GM18858 (cell line): ENCODE measurements at regions not wholly inside any gene's neighbourhood (a gene's known extent, or its start where the extent isn't known, plus 50 kb on each side); places are given as distances from the start of the nearest gene placed in this dataset.

ENCODE experiments used
- ATAC-seq: cut with Tn5 transposase; IDR thresholded peaks from one replicate; pipeline ENCODE4 v1.9.1; 2021; ENCODE audit not compliant: unreplicated experiment

DNA sequence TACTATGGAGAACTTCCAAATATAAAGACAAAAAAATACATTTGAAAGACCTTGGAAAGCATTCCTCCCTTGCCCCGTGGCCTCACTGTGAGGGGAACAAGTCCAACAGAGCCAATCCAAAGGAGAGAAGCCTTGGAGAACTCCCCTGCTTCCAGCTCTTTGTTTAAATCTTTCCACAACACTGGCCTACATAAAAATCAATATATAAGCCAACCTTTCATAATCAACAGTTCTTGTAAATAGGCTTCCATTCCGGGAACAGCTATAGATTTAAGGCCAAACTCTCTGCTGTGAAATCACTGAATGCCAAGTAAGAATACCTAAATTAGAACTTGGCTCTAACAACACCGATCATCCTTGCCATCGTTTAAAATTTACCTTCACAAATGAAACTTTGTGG is 242.1 kb downstream of the HACE1 start:
- no peak for ATAC-seq

DNA sequence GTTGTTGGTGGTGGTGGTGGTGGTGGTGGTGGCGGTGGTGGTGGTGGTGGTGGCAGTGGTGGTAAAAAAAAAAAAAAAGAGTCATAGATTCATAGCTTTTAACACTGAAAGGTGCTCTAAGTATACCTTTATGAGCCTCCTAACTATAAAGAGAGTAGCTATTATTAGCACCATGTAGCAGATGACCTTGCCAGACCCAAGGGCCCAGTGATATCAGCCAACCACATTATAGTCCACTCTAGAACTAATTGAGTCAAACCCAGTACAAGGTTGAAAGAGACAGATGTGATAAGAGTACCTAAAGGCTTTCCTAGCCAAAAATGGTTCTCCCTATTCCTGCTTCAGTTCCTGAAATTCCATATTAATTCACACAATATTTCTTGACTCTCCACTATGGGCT is 245.3 kb downstream of the HACE1 start:
- ATAC-seq: no peak

DNA sequence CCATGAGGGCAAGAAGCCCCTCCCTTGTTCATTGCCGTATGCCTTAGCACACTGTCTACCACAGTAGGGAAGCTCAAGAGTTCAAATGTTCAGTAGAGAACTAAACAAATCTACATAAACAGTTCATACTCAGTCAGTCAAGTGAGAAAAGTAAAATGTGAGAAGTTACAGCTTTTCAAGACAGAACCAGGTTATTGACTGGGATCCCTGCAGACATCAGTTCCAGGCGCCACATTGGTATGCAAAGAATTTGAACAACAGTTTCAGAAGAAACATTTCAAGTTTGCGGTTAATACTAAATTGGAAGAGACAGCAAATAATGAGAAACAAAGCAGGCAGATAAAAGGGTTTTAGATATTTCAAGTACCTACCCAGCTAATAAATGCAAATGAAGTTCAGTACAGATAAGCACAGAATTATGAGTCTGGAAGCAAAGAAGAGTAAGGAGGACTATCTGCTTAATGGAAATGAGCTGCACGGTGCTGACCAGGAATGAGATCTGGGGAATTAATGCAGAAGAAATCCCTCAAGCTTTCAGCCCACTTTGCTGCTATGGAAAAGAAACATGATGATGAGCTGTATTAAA is 246.2 kb downstream of the HACE1 start:
- ATAC-seq: no peak

DNA sequence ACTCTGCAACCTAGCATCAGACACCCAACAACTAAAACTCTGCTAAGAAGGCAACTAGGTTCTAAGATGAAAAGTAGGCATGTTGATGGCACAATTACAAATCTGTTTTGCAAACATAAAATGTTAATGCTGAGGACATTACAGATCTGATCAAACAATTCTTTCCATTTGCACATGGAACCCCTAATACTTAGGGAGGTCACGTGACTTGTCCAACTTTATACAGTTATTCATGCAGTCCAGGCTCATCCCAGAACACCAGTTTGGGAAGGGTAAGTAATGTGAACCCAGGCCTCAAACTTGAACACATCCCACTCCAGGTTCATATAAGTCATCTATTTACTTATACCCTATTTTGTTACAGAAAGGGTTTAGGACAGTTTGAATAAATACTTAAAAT is 247.2 kb downstream of the HACE1 start:
- no peak for ATAC-seq

DNA sequence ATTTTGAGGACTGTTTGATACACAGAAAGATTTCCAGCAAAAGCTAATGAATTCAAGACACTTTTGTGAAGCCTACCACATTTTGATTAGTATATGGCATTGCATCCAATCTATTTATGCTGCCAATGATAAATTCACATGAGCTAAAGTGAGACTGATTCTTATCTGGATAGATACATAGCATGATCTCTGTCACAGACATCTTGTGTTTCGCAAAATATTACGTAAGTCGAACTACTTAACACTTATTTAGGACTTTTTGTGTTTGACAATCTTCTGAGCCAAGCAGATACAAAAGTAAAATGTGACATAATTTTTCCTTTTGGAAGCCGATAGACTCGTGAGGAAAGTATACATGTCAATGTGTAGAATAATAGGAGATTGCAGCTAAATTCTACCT is 251.6 kb downstream of the HACE1 start:
- ATAC-seq: no peak

DNA sequence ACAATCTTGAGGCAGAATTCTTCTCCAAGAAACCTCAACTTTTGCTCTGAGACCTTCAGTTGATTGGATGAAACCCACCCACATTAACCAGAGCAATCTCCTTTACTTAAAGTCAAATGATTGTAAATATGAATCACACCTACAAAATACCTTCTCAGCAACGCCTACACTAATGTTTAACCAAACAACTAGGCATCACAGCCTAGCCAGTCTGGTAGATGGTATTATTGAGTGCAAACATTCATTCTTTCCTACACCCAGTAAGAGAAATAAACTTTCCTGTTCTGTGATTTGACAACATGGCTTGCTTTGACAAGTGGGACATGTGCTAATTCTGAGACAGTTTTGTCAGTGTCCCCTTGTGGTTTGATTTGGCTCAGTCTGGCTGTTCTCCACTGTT is 252.2 kb downstream of the HACE1 start:
- no peak for ATAC-seq

DNA sequence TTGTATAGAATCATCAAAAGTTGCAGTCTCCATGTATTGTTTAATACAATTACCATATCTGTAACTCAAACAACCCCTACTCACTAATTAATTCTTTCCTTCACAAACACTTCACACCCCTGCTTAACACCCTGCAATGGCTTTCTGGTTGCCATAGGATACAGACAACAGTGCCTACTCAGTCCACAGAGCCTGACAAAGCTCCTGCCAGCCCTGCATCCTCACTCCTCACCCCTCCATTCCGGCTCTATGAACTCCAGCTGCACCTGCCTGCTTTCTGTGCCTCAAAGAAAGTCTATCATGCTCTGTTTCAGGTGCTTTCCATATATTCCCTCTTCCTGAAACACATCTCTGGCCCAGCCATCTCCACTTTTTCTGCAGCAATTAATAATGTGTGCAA is 253.4 kb downstream of the HACE1 start:
- no peak for ATAC-seq

DNA sequence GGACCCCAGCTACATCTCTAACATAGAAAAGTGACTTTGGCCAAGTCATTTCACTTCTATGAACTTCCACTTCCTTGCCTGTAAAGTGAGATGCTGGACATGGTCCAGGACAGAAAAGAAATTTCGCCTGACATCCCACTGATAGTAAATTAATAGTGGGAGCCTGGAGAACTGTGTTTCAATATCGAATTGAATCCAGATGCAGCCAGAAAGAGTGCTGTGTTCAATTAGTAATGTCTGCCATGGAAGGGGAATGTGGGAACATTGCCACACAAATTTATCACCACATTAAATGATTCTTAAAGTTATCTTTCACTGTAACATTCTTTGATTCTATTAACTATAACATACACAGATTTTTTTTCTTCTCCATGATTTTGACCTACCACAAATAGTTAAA is 255.0 kb downstream of the HACE1 start:
- no peak for ATAC-seq

DNA sequence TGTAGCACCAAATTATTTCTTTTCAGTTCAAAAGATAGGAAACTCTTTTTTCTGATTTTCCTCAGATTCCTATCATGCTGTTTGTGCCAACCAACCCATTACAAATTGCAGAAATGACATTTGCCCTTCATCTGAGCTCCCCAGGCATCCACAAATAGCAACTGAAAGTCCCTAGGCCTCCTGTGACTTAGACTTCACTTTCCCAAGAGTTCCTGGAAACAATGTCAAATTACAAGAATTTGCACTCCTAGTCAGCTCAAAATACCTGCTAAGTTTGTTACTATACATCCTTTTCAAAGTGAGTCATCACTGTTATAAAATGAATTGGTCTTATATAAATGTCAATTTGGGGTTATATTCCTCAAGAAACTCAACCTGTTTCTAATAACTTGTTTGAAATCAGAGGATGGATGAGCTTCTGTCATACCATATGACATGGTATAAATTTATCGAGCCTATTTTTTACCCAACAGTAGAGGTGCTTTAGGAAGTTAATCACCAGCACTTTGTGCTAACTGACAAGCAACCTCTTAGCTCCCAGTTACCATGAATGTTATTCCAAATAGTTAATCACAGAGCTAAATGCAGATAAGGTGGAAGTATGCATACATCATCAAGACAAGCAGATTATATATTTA is 256.5 kb downstream of the HACE1 start:
- no peak for ATAC-seq

DNA sequence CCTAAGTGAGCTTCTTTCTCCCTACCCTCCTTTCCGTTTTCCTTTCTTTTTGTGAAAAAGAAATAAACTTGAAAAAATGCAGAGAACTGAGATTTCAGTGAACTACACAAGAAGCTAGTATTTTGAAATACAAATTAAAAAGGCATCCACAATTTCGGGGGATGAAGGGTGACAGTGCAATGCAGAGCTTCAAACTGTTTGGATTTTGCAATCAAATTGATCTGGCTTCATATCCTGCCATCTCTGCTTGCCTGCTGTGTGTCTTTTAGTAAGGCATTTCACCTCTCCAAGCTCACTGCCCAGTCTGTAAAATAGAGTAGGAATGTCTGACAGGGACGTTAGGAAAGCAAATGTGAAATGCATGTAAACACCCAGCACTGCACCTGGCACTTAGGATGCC is 258.0 kb downstream of the HACE1 start:
- ATAC-seq: no peak

DNA sequence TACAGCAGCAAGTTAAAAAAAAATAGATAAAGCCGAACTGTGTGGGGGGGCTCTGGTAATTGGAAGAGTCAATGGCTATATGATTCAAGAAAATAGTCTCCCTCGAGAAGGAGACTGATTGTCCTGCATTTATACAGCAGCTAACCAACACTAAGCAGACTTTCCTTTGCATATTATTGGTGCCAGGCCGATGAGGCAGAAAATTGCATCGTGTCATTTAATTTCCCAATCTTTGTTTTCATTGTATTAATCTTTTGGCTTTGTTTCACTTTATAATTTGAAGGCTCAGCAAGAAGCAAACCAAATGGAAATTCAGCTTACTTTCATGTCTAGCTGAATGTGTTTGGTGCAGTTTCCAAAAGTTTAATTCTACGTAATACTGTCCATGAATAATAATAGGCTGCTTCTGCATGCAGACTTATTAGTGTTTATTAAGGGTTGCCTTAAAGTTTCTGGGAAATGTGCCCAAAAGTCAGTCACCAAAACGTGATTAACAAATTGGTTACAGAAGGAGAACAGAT is 258.5 kb downstream of the HACE1 start:
- ATAC-seq: no peak

DNA sequence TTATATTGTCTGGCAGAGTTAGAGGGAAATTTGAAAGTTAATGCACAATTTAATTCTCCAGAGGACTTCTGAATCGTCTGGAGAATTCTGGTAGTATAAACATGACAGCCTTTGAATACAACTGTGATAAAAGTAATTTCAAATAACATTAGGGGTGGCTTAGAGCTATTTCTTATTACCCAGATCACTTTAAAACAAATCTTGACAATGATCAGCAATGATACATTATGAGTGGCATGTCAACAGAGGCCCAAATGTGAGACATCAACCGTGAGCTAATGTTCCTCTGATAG is 259.1 kb downstream of the HACE1 start:
- ATAC-seq: no peak

DNA sequence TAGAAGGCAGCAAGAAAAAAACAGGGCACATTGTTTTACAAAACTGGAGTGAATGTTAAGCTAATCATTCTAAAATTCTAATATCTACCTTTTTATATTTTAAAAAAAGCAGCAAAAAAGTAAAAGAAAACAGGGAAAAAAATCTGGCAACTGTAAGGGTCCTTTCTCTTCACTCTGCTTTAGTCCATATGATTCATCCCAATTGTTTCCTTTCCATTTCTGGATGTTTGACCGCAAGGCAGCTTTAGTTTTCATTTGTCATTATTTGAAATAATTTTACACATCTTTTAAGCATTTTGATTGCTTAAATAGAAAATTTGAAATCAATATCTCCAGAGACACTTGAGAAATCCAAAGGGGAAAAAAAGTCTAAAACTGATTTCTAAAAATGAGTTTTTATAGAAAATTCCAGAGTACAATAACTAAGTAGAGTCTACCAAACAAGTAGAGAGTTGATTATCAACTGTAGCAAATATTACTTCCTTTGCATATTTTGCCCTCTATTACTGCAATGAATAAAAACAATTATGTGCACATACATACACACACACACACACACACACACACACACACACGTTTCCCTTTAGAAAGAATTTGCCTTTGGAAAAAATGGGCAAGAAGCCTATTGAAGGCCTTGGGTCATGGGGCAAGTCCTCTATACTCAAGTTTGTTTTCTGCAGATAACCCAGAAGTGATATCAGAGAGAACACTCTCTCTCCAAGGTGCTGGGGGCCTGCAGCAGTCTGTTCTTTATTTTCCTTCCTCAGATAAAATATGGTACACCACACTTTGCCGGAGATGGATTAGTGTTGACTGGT is 259.7 kb downstream of the HACE1 start:
- no peak for ATAC-seq

DNA sequence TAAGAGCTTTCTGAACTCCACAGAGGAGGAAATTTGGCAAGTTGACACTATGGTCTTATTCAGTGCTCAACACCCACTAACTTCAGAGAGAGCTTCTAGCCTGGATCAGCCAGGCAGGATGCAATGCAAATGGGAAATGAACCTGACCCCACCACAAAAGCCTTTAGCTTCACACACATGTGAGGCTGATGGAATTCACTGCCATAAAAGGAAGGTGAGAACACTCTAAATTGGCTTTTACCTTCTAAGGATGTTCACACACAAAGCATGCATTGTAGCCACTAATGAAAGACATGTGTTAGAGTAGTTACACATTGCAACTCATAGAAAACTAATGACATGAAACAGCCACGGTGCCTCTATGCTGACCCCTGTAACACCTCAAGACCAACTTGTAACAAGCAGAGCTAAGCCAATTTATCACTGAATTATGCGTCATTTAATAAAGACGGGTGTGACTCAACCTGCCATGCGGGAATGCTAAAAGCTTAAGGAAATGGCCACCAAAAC is 262.1 kb downstream of the HACE1 start:
- no peak for ATAC-seq

DNA sequence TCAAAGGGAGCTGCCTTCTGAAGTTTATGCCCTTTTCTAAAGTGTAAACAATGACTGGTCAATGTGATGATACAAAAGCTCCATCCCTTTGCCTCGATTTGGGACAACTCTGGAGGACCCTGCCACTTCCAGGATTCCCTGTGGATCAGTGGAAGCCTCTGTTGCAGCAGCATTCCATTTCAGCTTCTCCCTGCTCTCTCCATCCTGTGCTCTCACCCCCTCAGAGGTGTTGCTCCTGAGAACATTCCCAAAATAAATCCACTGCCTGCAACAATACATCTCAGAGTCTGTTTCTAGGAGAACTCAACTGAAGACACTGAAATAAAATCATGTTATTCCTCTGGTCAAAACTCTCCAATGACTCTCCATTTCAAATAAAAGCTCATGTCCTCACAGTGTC is 263.6 kb downstream of the HACE1 start:
- ATAC-seq: no peak

DNA sequence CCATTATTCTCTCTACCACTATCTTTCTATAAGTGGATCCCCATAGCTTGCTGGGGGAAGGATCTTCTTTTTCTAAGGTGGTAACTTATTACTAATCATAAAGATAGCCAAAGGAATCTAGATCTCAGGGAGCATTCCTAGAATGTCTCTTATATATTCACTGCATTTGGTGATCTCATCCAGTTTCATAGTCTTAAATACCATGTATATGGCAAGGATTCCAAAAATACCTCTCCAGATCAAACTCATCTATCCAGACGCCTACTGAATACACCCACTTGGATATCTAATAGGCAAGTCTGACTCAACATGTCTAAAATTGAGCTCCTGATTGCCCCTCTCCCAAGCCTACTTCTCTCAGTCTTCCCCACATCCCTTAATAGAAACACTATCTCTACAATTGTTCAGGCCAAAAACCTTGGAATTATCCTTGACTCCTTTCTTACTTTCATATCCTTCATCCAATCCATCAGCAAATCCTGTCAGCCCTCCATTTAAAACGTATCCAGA is 264.4 kb downstream of the HACE1 start:
- no peak for ATAC-seq

DNA sequence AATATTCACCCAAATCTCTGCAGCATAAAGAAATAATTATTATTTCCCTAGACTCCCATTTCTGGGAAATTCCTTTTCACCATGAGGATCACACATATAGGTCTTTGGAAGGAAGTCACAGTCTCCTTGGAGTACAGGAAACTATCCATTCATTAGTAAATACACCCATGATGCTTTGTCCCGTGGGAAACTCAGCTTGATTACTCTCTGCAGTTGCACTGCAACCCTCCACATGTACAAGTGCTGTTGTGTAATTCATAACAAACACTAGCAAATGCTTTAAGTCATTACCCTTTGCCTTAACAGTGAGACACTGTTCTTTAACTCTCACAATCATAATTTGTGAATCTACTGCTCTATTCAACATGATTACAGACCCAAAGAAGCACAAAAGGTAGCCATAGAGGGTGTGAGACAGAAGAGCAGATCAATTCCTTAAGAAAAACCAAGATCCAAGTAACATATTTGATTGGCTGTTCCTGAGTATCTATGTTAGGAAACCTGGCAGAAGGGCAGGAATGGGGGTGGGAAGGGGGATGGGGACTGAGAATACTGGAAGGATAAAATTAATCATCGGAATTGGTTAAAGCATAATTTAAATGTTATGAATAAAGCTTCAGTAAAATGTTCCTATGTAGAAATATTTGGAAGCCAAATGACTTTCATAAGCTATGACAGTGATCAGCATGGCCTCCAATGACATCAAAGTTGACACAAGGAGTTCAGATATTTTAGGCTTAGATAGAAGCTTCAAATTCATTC is 268.0 kb downstream of the HACE1 start:
- no peak for ATAC-seq

DNA sequence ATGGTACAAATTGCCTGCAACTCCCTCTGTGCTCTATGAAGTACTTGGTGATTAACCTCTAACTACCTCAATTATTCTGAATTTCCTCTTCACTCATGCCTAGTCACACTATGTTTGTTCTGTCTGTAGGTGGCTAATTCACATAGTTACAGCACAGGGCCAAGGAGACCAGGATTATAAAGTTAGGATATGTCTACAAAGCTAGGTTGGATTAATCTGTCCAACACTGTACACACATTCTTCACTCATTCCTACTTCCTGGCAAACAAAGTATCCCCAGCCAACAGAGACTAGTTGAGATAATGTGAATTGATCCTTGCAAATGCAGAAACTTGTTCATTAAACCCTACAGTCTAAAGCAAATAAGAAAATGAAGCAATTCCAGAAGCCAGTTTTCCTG is 269.8 kb downstream of the HACE1 start:
- ATAC-seq: no peak

DNA sequence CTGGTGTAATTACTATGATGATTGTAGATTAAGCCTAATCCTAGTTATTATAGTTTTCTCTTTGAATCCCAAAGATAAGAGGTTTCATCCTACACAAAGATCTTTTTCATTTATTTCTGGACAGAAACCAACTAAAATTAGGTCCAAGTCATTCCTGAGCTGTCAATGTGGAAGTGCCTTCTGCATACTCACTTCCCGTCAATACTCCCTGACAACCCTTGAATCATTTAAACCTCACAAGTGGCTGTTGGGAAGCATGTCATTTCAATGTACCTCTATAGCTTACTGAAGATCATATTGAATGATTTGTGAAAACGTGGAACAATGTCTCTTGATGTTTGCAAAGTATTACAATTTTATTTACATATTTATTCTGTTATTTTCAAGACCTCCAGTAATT is 274.1 kb downstream of the HACE1 start:
- no peak for ATAC-seq

DNA sequence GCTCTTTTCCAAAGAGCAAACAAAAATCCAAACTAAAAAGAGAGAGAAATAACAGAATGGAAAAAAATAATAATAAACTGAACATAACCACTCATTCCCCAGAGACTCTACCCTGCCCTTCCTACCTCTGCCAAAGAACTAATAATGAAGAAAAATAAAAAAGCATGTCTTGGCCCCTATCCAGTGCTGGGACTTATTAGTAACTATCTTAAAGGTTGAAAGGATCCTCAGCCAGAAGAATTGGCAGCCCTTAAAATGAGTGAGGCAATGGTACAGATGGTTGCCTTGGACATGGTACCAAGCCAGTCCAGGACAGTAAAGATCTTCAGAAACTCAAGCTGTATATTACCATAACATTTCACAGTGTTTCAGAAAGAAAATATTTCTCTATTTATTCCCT is 279.3 kb downstream of the HACE1 start:
- no peak for ATAC-seq

DNA sequence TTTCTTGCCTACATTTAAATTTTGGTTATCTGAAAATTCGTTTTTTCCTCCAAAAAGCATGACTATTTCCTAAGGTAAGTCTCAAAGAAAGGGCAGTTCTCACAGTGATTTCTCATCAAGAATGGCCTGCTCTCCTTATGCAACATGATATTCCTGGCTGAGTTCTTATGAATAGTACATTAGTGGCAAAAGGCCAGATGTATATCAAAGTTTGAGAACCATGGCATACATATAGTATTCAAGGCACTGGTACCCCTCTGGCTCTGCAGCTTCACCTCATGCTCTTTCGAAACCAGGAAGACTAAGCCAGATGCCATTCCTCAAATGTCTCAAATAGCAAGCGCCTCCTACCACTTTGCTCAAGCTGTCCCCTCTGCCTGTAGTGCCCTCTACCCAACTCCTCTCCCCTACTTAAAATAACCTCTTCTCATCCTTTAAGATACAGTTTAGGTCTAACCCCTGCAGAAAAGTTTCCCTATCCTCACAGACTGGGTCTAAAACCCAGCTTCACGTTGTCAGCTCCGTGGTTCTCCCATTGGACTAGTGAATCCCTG is 280.3 kb downstream of the HACE1 start:
- ATAC-seq: no peak
